NT2/D1 (cell line): ENCODE measurements at regions not wholly inside any gene's neighbourhood (a gene's known extent, or its start where the extent isn't known, plus 50 kb on each side); places are given as distances from the start of the nearest gene placed in this dataset.

Source experiments
- DNase-seq: peaks from one replicate; pipeline ENCODE4 v3.0.0-alpha.2; 2011; ENCODE audit warnings: low read depth, low spot score
- H3K27me3 ChIP-seq: 2 replicates; pipeline ENCODE4 v1.6.0; 2011; ENCODE audit warnings: mild to moderate bottlenecking; ENCODE audit not compliant: insufficient read length, insufficient read depth
- H3K36me3 ChIP-seq: 2 replicates; pipeline ENCODE4 v1.6.1; 2011; ENCODE audit warnings: mild to moderate bottlenecking, low read length, mixed read lengths; ENCODE audit not compliant: insufficient read depth, insufficient read length
- H3K4me1 ChIP-seq: 2 replicates; pipeline ENCODE4 v1.5.1; 2011; ENCODE audit not compliant: insufficient read depth, insufficient read length
- H3K4me3 ChIP-seq: 2 replicates; pipeline ENCODE4 v1.5.1; 2011; ENCODE audit warnings: low read depth; ENCODE audit not compliant: insufficient read length
- H3K9ac ChIP-seq: 2 replicates; pipeline ENCODE4 v1.6.0; 2011; ENCODE audit warnings: low read depth; ENCODE audit not compliant: insufficient read length
- H3K9me3 ChIP-seq: 2 replicates; pipeline ENCODE4 v1.5.1; 2011; ENCODE audit warnings: mild to moderate bottlenecking, low read length; ENCODE audit not compliant: insufficient read depth
- SUZ12 ChIP-seq: IDR thresholded peaks from 2 replicates; pipeline ENCODE4 v1.6.1; 2011; ENCODE audit not compliant: insufficient read length, insufficient read depth; ENCODE audit errors: extremely low read depth
- YY1 ChIP-seq: IDR thresholded peaks from 2 replicates; pipeline ENCODE4 v1.6.1; 2011; ENCODE audit not compliant: insufficient read length, insufficient read depth
- ZNF274 ChIP-seq: IDR thresholded peaks from 2 replicates; pipeline ENCODE4 v1.6.1; 2011; ENCODE audit warnings: mild to moderate bottlenecking, low read depth, low read length

GRCh38 chr10:58956926-58957325 is 219.5 kb upstream of the PHYHIPL start:
- DNase-seq, result no peak
- Histone ChIP-seq H3K4me1 (no peaks in the 10 kb centered on the region), H3K27me3 (no peaks in the 10 kb centered on the region), H3K9ac (no peak overlapping the region), H3K9me3 (no peaks in the 10 kb centered on the region), H3K4me3 (no peak overlapping the region), H3K36me3 (no peaks in the 10 kb centered on the region)
- TF ChIP-seq ZNF274 (no peak), SUZ12 (no peak), YY1 (no peak)

- H3K36me3 ChIP-seq, result no peaks in the 10 kb centered on the region
- H3K27me3 ChIP-seq, result no peaks in the 10 kb centered on the region
- no peak for DNase-seq
- H3K9ac ChIP-seq, result no peak overlapping the region
- TF ChIP-seq ZNF274 (no peak), SUZ12 (no peak), YY1 (no peak)
- H3K4me1 ChIP-seq, result no peaks in the 10 kb centered on the region
- H3K9me3 ChIP-seq, result no peaks in the 10 kb centered on the region
- H3K4me3 ChIP-seq, result no peak overlapping the region
Measured at GRCh38 chr10:58957517-58957916, 218.9 kb upstream of the PHYHIPL start.

- Histone ChIP-seq H3K9me3 (no peaks in the 10 kb centered on the region), H3K36me3 (no peaks in the 10 kb centered on the region), H3K27me3 (peaks cover 5% of the 10 kb centered on the region), H3K4me3 (no peak overlapping the region), H3K9ac (no peak overlapping the region), H3K4me1 (no peaks in the 10 kb centered on the region)
- no peak for DNase-seq
- TF ChIP-seq SUZ12 (no peak), YY1 (no peak), ZNF274 (no peak)
Measured at GRCh38 chr10:58963101-58963534, 213.3 kb upstream of the PHYHIPL start.

- Histone ChIP-seq H3K36me3 (no peaks in the 10 kb centered on the region), H3K27me3 (peaks cover 5% of the 10 kb centered on the region), H3K9me3 (no peaks in the 10 kb centered on the region), H3K4me1 (no peaks in the 10 kb centered on the region), H3K9ac (no peak overlapping the region), H3K4me3 (no peak overlapping the region)
- no peak for TF ChIP-seq YY1
- TF ChIP-seq SUZ12, result no peak
- no peak for TF ChIP-seq ZNF274
- peak; percentile 68 for DNase-seq
Measured at GRCh38 chr10:58963723-58964124, 212.7 kb upstream of the PHYHIPL start.

- no peak for TF ChIP-seq ZNF274
- TF ChIP-seq YY1, result no peak
- TF ChIP-seq SUZ12, result no peak
- H3K36me3 ChIP-seq, result no peaks in the 10 kb centered on the region
- no peak overlapping the region for H3K9ac ChIP-seq
- H3K4me3 ChIP-seq, result no peak overlapping the region
- peaks cover 5% of the 10 kb centered on the region for H3K27me3 ChIP-seq
- DNase-seq, result no peak
- H3K4me1 ChIP-seq, result no peaks in the 10 kb centered on the region
- no peaks in the 10 kb centered on the region for H3K9me3 ChIP-seq
Measured at GRCh38 chr10:58965855-58966254, 210.6 kb upstream of the PHYHIPL start.

- Histone ChIP-seq H3K36me3 (no peaks in the 10 kb centered on the region), H3K4me3 (no peak overlapping the region), H3K9ac (no peak overlapping the region), H3K9me3 (no peaks in the 10 kb centered on the region), H3K4me1 (no peaks in the 10 kb centered on the region), H3K27me3 (peaks cover 5% of the 10 kb centered on the region)
- TF ChIP-seq ZNF274 (no peak), SUZ12 (no peak), YY1 (no peak)
- peak; percentile 44 for DNase-seq
Measured at GRCh38 chr10:58967551-58968388, 208.7 kb upstream of the PHYHIPL start.

GRCh38 chr10:58968389-58968755 is 208.1 kb upstream of the PHYHIPL start:
- H3K4me1 ChIP-seq, result no peaks in the 10 kb centered on the region
- TF ChIP-seq YY1, result no peak
- TF ChIP-seq SUZ12, result no peak
- TF ChIP-seq ZNF274, result no peak
- H3K9me3 ChIP-seq, result no peaks in the 10 kb centered on the region
- no peak overlapping the region for H3K4me3 ChIP-seq
- no peak overlapping the region for H3K9ac ChIP-seq
- DNase-seq, result no peak
- H3K27me3 ChIP-seq, result peaks cover 5% of the 10 kb centered on the region
- H3K36me3 ChIP-seq, result no peaks in the 10 kb centered on the region
